Spleen (tissue), 11 donors: ENCODE measurements at regions not wholly inside any gene's neighbourhood (a gene's known extent, or its start where the extent isn't known, plus 50 kb on each side); places are given as distances from the start of the nearest gene placed in this dataset.

ENCODE experiments used
- DNase-seq: peaks from one replicate; pipeline ENCODE4 v3.0.0-alpha.2; 2020
- H3K27ac ChIP-seq, 8 donors: fragments of 200-600 bp; sonication (generic) in 7 of 8; 1 replicate in 4 of 8; 2 replicates in 4 of 8; pipeline versions ENCODE4 v1.5.0 to v1.8.0; 2016 to 2021; ENCODE audit warnings: inconsistent platforms in 4 of 8, mild to moderate bottlenecking in 4 of 8, moderate library complexity in 1 of 8
- H3K27me3 ChIP-seq, 7 donors: fragments of 200-600 bp; sonication (generic) in 6 of 7; replicated peaks in 1 of 7; 1 replicate in 4 of 7; 2 replicates in 3 of 7; pipeline versions ENCODE4 v1.5.0 to v1.8.0; 2016 to 2021; ENCODE audit warnings: inconsistent platforms in 3 of 7, mild to moderate bottlenecking in 1 of 7
- H3K36me3 ChIP-seq, 6 donors: fragments of 200-600 bp; sonication (generic) in 5 of 6; 1 replicate in 4 of 6; 2 replicates in 2 of 6; pipeline versions ENCODE4 v1.5.0 to v1.8.0; 2016 to 2021; ENCODE audit warnings: inconsistent platforms in 2 of 6
- H3K4me1 ChIP-seq, 6 donors: fragments of 200-600 bp; sonication (generic) in 5 of 6; 1 replicate in 3 of 6; 2 replicates in 3 of 6; pipeline versions ENCODE4 v1.5.0 to v1.8.0; 2016 to 2021; ENCODE audit warnings: inconsistent platforms in 3 of 6
- H3K4me3 ChIP-seq, 8 donors: fragments of 200-600 bp; sonication (generic) in 7 of 8; 1 replicate in 4 of 8; 2 replicates in 4 of 8; pipeline versions ENCODE4 v1.5.0 to v1.8.0; 2016 to 2021; ENCODE audit warnings: inconsistent platforms in 4 of 8, mild to moderate bottlenecking in 4 of 8, moderate library complexity in 2 of 8
- H3K9me3 ChIP-seq, 8 donors: fragments of 200-600 bp; sonication (generic) in 7 of 8; 1 replicate in 4 of 8; 2 replicates in 4 of 8; pipeline versions ENCODE4 v1.5.0 to v1.8.0; 2016 to 2021; ENCODE audit warnings: inconsistent platforms in 4 of 8
- CTCF ChIP-seq, 11 experiments: fragments of 200-600 bp in 7 of 11; fragments of 450-650 bp in 4 of 11; sonication (generic) in 4 of 11; IDR thresholded peaks in 8 of 11; conservative IDR thresholded peaks in 3 of 11; 1 replicate in 7 of 11; 2 replicates in 4 of 11; pipeline versions ENCODE4 v1.4.0 to v1.8.0; 2016 to 2021; ENCODE audit warnings: antibody characterized with exemption in 11 of 11, inconsistent platforms in 4 of 11, mild to moderate bottlenecking in 1 of 11
- POLR2A ChIP-seq, 3 donors: fragments of 450-650 bp; IDR thresholded peaks; one replicate each; pipeline ENCODE4 v1.5.1; 2017; ENCODE audit warnings: antibody characterized with exemption in 3 of 3, mild to moderate bottlenecking in 1 of 3
- POLR2AphosphoS5 ChIP-seq, 3 donors: sonication (generic); formaldehyde crosslinking; IDR thresholded peaks; one replicate each; pipeline ENCODE4 v1.5.1; 2017; ENCODE audit warnings: antibody characterized with exemption in 3 of 3
- WGBS, 5 donors: extraction: QIAGEN DNeasy Blood & Tissue Kit in 3 of 5; methylation state at CpG; one replicate each; pipeline versions ENCODE4 v1.1.5 to v1.1.7; 2013 to 2018; 5-methylcytosine and 5-hydroxymethylcytosine counted together
- intact Hi-C: fragments of 100-400 bp; cut with DNase I; formaldehyde crosslinking; loops from one replicate; pipeline ENCODE4 v1.15.0; 2023; ENCODE audit warnings: low total_unique reads
- donor health status: healthy with polysubstance abuse.
- donor health status: DM: no; HTN: no; CAD: no; lungs with moderate emphysema.
- donor health status: DM: no; HTN: no; CAD: no.
- donor health status: Bipolar disorder and iron deficiency.
- donor health status: healthy.
- donor health status: DM: no; HTN: no; CAD: no.
- donor health status: DM: yes; HTN: yes; CAD: no.

- Histone ChIP-seq H3K27ac (no peak overlapping the region), H3K4me3 (no peak overlapping the region), H3K4me1 (peaks cover 3 to 24% (median 10%) of the 10 kb centered on the region in 6 donors), H3K9me3 (no peaks in the 10 kb centered on the region), H3K36me3 (no peaks in the 10 kb centered on the region), H3K27me3 (no peaks in the 10 kb centered on the region)
- 91 to 96% (median 94%) methylated on average over 7 of the region's 7 CpGs for WGBS, 5 donors
- no peak for DNase-seq
- TF ChIP-seq POLR2A (IDR thresholded peaks at IDR 0.05) = no peak
- intact Hi-C loops = no loop called here
Measured at GRCh38 chr10:32143302-32143847, 87.2 kb upstream of the KIF5B start.

- Histone ChIP-seq H3K36me3 (no peaks in the 10 kb centered on the region), H3K27ac (no peak overlapping the region), H3K27me3 (no peaks in the 10 kb centered on the region), H3K9me3 (no peaks in the 10 kb centered on the region), H3K4me3 (no peak overlapping the region), H3K4me1 (peaks cover 3 to 24% (median 10%) of the 10 kb centered on the region in 6 donors)
- no peak for DNase-seq
- intact Hi-C loops = no loop called here
- TF ChIP-seq POLR2A (IDR thresholded peaks at IDR 0.05) (no peak), POLR2AphosphoS5 (IDR thresholded peaks at IDR 0.05) (no peak), CTCF (IDR thresholded peaks at IDR 0.05 in 8 of 11, conservative IDR thresholded peaks at IDR 0.05 in 3 of 11) (no peak)
- WGBS, 5 donors = 78 to 97% (median 86%) methylated on average over 2 of the region's 2 CpGs
Measured at GRCh38 chr10:32142646-32143045, 86.4 kb upstream of the KIF5B start.

- H3K27me3 ChIP-seq = no peaks in the 10 kb centered on the region
- WGBS, 5 donors = 75 to 85% (median 80%) methylated on average over 12 of the region's 12 CpGs
- peaks cover 3 to 24% (median 10%) of the 10 kb centered on the region in 6 donors for H3K4me1 ChIP-seq
- H3K9me3 ChIP-seq = no peaks in the 10 kb centered on the region
- peak overlapping the region in 6 of 8 donors; percentile 7 to 82 (median 56) for H3K27ac ChIP-seq
- TF ChIP-seq CTCF (IDR thresholded peaks at IDR 0.05 in 8 of 11, conservative IDR thresholded peaks at IDR 0.05 in 3 of 11) (no peak), POLR2AphosphoS5 (IDR thresholded peaks at IDR 0.05) (peak in 1 of 3 donors; percentile 9)
- H3K4me3 ChIP-seq = no peak overlapping the region
- H3K36me3 ChIP-seq = no peaks in the 10 kb centered on the region
- intact Hi-C loops = no loop called here
- DNase-seq = no peak
Measured at GRCh38 chr10:32141018-32141807, 85.0 kb upstream of the KIF5B start.

- Histone ChIP-seq H3K27ac (peak overlapping the region in 5 of 8 donors; percentile 43 to 82 (median 70)), H3K4me1 (peaks cover 3 to 24% (median 10%) of the 10 kb centered on the region in 6 donors), H3K9me3 (no peaks in the 10 kb centered on the region), H3K27me3 (no peaks in the 10 kb centered on the region), H3K36me3 (no peaks in the 10 kb centered on the region), H3K4me3 (no peak overlapping the region)
- DNase-seq = no peak
- intact Hi-C loops = no loop called here
- 86 to 97% (median 92%) methylated on average over 4 of the region's 4 CpGs for WGBS, 5 donors
- TF ChIP-seq CTCF (IDR thresholded peaks at IDR 0.05 in 8 of 11, conservative IDR thresholded peaks at IDR 0.05 in 3 of 11) = no peak
- TF ChIP-seq POLR2AphosphoS5 (IDR thresholded peaks at IDR 0.05) = no peak
Measured at GRCh38 chr10:32140403-32140802, 84.2 kb upstream of the KIF5B start.
